Activated T-cell treated with anti-CD3 and anti-CD28 coated beads for 24 hours (primary cell): ENCODE measurements at regions not wholly inside any gene's neighbourhood (a gene's known extent, or its start where the extent isn't known, plus 50 kb on each side); places are given as distances from the start of the nearest gene placed in this dataset.

ENCODE experiments used
- DNase-seq: peaks from one replicate; pipeline ENCODE4 v3.0.0-alpha.2; 2020; ENCODE audit warnings: low read depth

DNA sequence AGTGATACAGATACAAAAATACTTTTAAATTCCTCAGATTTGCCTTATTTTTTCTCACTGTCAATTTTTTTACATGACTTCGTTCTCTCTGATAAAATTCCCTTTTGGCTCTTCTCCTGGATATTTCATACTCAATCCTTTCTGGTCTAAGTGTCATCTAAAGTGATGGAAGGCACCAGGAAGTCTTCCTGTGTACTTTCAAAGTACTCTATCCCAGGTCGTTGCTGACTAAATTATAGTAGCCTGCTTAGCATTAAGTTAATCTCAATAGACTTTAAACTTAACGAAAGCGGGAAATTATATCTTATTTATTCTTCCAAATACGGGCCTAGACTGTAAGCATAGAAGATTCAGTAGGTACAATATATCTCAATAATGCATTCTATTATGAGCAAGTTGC lies 67.8 kb downstream of the CASP12 start:
- DNase-seq, result no peak

DNA sequence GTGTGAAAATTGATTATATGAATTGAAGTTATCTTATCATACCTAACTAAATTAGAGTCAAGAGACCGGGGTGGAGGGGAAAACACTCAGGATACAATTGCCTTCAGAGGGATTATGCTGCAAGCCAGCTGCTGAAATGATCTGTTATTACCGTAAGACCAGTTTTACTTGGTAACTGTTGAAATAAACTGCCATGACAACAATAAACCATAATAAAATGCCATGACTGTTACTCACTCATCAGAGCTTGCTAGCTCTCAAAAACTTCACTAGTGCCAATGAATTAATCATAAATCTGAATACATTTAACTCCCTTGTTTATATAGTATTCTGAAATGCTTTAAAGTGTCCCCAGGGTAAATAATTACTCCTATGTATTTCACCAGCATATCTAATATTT lies 68.2 kb downstream of the CASP12 start:
- DNase-seq, result no peak

DNA sequence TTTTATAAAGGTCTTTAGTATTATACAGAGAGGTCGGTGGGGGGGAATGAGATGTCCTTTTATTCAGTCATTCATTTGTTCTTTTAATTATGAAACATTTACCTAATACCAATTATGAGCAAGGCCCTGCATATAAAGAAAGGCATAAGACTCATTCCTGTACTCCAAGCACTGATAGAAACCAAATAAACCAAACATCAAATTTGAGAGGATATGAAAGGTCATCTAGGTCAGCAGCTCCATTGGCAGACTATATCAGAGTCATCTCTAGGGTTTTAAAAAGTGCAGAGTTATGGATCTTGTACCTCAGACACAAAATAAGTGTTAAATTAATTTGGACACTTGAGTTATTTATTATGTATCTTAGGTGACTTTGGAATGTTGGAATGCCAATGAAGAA lies 71.5 kb downstream of the CASP12 start:
- DNase-seq, result no peak

DNA sequence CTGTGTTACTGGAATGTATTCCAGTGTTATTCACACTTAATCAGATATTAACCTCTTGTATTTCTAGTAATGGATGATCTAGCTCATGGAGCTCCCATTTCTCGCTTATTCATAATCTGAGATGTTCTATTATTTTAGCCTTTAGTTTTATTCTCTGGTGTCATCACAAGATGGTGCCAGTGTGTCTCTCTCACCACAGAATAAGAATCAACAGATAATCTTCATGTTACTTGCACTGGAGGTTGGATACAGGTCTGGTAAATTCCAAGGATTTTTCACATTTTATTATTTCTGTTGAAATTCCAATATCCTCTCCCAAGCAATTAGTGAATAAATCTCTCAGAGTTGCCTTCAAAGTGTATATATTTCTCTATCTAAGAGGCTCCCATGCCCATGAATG lies 74.6 kb downstream of the CASP12 start:
- no peak for DNase-seq

DNA sequence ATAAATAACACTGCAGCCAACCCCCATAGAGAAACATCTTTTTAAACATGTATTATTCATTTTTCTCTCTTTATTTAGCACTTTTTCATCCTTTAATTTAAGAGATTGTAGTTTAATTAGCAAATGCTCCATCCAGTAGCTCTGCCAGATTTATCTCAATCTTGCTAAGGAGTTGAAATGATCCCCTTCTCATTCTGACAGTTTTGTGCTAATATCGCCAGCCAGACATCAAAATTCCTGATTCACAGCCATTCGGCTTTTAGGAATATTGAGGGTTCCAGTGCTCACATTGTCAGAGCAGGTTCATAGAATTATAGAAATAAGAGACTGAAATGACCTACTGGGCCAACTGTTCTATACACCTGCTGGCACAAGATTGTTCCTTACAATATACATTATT lies 77.8 kb downstream of the CASP12 start:
- no peak for DNase-seq

DNA sequence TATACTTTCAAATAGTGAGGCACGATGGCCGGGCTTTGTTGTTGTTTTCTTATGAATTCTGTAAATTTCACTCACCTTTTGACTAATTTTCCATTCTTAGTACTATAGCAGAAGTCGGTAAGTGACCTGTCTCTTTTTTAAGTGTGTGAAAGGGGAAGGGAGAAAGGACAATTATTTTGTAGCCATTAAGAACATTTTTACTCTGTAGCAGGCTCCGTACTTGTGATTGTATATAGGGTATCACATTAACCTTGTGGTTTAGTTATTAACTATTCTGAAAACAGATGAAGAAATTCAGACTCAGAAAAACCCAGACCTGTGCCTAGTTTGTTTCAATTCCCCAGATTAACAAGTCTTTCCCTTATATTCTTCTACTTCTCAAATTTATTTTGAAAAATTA lies 78.7 kb downstream of the CASP12 start:
- DNase-seq, result no peak

DNA sequence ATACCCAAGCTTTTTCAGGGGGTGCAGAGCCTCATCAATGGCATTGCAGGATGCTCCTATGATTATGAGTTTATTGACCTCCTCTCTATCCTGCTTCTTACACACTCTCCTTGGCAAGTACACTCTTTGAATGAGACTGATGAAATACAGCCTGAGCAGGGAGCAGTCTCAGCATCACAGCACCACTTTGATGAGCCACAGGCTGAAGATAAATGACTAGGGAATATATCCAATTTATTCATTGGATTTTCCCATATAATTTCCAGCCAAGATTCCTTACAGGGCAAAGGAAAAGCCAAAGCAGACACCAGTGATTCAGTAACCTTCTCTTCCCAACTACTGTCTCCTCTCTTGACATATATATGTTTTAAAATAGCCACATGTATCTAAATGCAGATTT lies 79.2 kb downstream of the CASP12 start:
- DNase-seq, result no peak

DNA sequence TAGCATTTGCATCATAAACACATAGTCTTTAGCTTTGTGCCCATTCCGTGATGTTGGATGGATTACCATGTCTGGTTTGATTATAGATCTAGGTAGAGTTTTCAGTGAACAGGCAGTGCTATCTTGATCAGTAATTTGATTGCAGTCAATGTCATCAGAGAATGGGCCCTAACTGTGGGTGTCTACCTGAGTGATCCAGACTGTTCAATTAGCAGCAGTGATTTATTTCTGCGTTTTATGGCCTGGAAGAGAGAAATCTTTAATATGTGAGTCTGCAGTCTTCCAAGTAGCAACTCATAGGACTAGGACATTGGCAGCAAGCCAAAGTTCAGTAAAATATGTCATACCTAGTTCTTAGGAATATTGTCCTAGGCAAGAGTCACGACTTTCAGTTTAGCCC lies 80.3 kb downstream of the CASP12 start:
- no peak for DNase-seq

DNA sequence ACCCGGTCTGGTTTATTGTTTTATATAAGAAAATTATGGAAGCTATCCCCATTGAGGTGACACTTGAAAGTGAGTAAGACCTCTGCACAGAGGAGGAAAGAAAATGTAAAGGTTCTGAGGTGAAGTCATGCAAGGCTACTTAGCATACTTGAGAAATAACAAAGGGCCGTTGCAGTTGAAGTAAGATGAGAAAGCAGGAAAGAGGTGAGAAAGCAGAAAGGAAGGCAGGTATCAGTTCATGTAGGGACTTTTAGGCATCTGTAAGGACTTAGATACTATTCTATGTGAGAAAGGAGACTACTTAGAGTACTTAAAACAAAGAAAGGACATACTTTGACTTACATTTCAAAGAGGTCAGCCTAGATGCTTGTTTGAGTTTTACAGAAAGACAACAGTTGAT lies 84.7 kb downstream of the CASP12 start:
- no peak for DNase-seq

DNA sequence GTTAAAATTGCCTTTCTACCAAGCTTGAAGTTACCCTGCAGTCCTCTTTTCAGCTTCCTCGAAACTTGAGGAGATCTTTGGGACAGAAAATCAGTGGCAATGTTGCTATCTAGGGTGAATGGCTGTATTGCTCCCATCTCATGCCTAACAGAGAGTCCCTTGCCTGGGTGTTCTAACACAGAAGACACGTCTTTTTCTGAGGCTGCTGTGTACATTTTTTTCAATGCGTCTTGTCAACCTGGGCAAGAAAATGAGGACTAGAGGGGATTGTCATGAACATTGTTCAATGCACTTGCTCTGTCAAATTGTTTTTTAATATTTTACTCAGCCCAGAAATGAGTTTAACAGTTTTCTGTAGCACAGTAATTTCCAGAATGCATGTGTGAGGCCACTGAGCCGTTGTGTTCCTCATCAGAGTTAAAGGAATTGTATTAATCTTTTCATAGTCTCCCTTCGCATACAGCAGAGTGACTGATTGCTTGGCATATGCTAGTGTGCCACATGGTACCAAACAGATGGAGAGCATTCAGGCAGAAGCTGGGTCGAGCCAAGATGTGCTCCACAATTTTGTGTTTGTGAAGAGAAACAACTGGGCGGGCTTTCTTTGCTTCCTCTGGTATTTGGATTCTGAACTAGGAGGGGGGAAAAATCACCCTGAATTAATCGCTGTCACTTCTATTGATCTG lies 86.0 kb downstream of the CASP12 start:
- no peak for DNase-seq

DNA sequence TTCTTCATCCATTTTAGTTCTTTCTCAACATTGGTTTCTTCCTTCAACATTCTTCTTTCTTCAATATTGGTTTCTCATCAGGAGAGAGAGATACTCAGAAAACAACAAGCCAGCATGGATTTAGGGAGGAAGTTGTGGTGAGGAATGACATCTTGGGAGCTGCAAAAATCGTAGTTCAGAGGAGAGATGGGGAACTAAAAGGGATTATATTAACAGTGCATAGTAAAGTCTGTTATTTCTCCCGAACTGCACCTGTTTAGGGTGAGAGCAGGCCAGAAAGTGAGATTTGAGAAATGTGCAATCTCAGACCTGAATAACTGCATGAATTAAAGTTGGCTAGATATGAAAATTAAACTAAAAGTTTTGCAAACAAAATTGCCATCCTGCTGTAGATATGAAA lies 94.5 kb downstream of the CASP12 start:
- DNase-seq, result no peak

DNA sequence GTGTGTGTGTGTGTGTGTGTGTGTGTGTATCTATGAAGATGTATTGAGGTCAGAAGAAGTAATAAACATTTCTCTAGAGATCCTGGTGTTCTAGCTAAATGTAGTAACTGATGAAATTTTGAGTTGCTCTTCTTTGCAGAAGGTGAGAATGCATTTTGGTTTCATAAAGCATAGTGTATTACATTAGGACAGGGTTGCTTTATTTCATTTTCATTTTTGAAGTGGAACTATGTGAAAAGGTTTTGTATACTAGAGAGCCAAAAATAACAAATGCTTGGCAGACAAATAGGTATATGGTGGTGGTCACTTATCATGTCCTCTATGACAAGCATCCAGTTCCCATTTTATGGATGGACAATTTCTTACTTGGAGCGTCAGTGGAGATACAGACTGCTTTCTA lies 99.0 kb downstream of the CASP12 start:
- no peak for DNase-seq

DNA sequence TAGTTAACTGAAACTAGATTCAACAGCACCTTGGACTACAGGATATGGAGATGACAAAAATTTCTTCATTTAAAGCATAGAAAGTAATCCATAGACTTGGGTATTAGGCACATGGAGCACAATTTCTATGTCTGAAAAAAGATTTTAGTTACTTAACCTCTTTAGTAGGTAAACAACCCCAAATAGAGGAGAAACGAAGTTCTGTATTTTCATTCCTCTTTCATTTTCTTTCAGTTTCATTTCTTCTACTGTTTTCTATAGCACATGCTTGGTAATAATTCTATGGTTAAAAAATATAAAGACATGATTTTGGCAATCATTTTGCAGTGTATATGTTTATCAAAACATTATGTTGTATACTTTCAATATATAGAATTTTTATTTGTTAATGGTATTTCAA lies 99.5 kb downstream of the CASP12 start:
- no peak for DNase-seq

DNA sequence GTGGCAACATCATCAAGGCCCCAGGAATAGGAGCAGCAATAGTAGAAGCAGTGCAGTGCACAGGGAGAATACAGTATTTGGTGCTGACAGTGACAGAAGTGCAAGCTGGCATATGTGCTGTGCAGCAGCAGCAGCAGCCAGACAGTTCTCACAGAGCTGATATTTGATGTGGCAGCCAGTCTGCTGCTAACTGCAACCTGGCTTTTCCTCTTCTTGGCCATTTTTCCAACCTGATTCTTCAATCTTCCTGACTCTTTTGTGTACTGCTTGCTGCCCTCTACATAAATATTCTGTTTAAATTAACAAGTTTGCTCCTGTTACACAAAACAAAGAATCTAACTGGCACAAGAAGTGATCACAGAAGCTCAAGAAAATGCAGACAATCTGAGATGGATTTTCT lies 102.0 kb downstream of the CASP12 start:
- no peak for DNase-seq

DNA sequence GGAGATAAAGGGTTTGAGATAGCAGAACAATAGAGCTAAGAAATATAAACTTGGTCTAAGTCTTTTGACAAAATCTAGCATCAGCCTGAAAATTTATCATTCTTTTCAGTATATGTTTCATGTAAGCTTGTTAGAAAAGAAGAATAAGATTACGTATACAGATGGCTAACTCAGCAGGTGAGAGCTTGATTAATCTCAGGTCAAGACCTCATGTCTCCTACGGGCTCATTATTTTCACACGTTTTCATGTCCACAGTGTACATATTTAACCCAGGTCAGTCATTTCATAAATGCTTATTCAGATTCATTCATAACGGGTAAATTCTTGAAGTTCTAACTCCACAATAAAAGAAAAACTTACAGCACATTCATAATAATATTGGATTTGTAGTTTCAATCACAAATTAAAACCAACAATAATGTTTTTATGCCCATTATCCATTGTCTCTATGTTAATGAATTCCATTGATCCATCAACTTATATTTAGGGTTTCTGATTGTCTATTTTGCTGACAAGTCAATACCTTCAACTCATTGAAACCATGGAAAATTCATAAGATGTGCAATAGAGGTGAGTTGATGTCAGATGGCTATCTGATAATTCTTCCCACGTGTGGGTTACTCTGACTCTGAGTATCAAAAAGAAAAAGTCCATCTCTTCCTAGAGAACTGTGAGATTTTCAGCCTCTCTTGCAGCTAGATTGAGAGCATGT lies 102.6 kb downstream of the CASP12 start:
- DNase-seq, result no peak

DNA sequence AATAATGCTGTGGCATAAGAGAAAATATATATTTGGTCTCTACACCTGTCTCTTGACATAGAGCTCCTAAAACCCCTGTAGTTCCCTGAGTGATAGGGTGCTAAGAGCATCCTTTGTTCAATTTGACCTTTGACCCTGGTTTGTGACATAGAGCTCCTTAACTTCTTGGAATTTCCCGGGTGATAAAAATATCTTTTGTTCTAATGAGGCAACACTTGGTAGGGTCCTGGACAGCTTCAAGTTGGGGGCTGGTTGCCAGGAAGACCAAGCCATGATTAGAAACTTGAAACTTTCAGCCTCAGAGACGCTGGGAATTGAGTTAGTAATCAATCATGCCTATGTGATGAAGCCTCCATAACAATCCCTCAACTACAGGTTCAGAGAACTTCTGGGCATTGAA lies 105.4 kb downstream of the CASP12 start:
- DNase-seq, result no peak

DNA sequence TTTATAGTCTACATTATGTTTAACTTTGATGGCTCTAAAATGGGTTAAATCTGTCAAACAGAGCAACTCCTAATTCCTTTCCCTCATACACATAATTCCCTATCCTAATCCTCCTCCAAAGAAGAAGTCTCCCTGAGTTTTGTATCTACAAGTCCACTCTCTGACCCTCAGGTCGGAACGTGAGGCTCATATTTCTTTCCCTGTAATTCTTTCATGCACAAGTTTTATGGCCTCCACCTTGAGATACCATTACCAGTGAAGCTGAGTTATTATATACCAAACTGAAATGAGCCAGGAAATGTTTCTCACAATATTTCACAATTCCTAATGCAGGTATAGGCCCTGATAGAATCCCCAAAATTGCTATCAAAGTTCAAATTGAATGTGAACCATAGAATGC lies 106.4 kb downstream of the CASP12 start:
- DNase-seq, result no peak

DNA sequence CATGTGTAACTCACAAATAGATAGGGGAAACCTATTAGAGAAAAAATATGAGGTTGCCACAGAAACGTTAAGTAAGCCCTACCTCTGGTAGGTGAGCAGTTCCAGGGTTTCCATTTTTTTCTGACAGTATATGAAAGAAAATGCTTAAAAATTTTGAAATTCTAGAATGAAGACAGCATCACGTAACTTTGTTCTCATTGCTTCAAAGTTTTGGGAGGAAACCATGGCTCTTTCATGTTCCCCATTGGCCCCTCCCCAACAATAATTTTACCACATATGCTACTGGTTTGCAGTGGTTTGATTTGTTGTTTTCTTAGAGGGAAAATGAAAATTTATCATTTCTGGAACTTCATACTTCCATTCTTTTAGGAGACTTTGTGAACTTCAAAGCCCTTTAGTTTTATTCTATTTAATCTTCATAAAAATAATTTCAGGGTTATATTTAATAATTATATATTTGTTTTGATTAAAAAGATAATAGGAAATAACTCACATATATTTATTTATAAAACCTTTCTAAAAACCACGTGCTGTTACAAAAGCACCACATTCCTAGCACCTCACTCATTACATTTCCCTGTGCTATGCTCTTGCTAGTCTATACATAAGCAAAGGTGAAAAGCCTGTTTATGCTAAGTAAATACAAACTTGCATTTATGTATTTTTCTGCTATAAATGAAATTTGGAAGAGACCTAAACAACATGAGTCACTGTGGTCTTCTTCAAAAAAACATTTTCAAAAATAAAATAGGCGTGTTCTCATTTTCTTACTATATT lies 113.4 kb downstream of the CASP12 start:
- DNase-seq, result no peak

DNA sequence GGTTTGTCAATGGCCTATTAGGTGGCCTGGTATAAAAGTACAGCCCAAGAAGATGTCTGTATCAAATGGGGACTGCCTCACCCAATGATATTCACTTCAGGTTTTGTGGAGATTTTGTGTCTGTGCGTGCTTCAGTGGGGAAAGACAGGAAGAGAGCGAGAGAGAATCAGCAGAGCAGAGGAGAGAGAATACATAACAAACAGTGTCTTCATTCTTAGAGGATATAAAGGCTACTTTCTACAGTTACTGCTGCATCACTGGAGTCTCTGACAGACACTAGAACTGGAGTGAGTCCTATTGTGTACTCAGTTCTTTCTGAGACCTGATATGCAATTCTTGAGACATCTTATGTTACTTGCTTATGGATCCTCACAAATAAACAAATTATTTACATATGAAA lies 115.0 kb downstream of the CASP12 start:
- DNase-seq, result no peak

DNA sequence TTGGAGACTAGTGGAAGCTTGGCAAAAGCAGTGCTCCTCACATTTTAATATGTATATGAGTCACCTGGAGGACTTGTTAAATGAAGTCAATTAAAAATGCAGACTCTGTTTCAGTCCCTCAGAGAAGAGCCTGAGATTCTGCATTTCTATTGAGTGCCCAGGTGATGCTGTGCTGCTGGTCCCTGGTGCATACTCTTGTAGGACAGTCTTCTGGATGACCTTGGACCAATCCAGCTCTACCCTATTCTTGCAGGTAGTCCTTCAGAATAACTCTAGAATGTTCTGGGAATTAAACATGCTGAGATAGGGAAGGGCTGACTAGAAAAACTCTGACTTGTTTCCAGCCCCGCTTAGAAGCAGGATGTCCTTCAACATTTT lies 115.9 kb downstream of the CASP12 start:
- DNase-seq, result no peak

DNA sequence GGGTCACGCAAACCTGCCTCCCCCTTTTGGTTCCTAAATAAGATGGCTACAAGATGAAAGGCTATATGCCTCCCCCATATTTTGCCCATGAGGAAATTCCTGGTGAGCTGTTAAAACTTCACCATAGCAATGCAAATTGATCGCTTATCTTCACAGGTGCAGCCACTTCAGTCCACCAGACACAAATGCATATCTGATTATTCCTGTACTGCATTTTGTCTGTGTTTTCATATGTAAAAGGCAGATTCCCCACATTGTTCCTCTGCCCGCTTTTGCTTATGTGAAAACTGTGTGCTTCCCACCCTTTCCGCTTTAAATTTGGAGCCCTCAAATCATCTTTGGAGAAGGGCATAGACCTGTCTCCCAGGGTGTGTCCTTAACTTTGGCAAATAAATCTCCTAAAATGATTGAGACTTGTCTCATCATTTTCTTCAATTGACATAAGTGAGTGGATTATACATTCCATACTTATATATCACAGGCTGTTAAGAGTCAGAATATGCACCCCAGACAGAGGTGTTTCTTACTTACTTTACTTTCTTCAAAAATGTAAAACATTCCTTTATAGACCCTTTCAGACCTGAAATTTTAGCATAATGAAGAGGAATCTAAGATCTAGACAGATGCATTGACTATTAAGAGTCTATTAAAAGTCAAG lies 116.4 kb downstream of the CASP12 start:
- no peak for DNase-seq

DNA sequence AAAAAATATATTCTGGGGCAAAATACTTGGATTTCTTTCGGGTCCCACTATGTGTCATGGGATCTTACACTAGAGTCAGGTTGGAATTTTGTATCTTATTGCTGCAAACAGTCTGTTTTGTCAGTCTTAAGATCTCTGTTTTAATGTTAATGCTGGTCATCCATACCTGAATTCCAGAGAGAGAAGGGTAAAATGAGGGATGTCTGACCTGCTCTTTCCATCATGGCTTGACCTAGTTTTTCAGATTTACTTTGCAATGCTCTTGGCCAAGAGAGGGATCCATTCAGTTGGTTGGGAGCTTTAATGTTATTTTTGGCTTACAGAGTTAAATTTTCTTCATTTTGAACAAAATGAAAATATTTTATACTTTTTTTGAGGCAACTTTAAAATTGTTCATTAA lies 117.2 kb downstream of the CASP12 start:
- no peak for DNase-seq
